GM12878 (cell line): ENCODE measurements at regions not wholly inside any gene's neighbourhood (a gene's known extent, or its start where the extent isn't known, plus 50 kb on each side); places are given as distances from the start of the nearest gene placed in this dataset.

Source experiments
- ATAC-seq: fragments of 200-7000 bp; cut with Tn5 transposase; 3 replicates; pipeline ENCODE4 v1.9.1; 2020; ENCODE audit warnings: mild to moderate bottlenecking, moderate library complexity
- BruUV-seq: library from RNA; stranded (reverse); fragments of 400-500 nt; replicated peaks from 2 replicates; lab custom pipeline; 2021; lab: Mats Ljungman, UMichigan
- CTCF ChIA-PET: fragments of 300-600 bp; sonication (Branson Sonifier 250); formaldehyde crosslinking; extraction: SDS; loops from one replicate; lab custom pipeline; 2021; ENCODE audit warnings: inconsistent platforms; lab: Yijun Ruan, JAX
- POLR2A ChIA-PET: fragments of 350-600 bp; formaldehyde crosslinking; extraction: SDS; loops from one replicate; lab custom pipeline; 2021; ENCODE audit warnings: inconsistent platforms; lab: Charles Lee
- RAD21 ChIA-PET: fragments of 300-600 bp; sonication (Branson Sonifier 250); formaldehyde crosslinking; loops from one replicate; lab custom pipeline; 2023; ENCODE audit warnings: antibody characterized with exemption; ENCODE audit not compliant: unreplicated experiment; lab: Charles Lee
- SMC1A ChIA-PET: fragments of 300-600 bp; sonication (Branson Sonifier 250); formaldehyde crosslinking; loops from one replicate; lab custom pipeline; 2023; ENCODE audit not compliant: unreplicated experiment, uncharacterized antibody; lab: Charles Lee
- DNase-seq: peaks from one replicate; pipeline ENCODE4 v3.0.0-alpha.2; 2011; ENCODE audit warnings: low read depth, low spot score
- FAIRE-seq: peaks from 3 replicates; lab custom pipeline; 2011; peaks lifted over from hg19 to GRCh38; lab: Jason Lieb, UNC
- H2AFZ ChIP-seq: 2 replicates; pipeline ENCODE4 v1.6.0; 2011; ENCODE audit warnings: low read depth, low read length, control low read depth; ENCODE audit not compliant: control insufficient read depth
- H3K27ac ChIP-seq: 2 replicates; pipeline ENCODE4 v1.5.1; 2011; ENCODE audit warnings: control low read depth; ENCODE audit not compliant: control insufficient read depth, insufficient read depth
- H3K27me3 ChIP-seq, 2 experiments: replicated peaks in 1 of 2; 2 replicates each; pipeline versions ENCODE4 v1.6.0 to v1.6.1; 2011; ENCODE audit warnings: low read length in 1 of 2; ENCODE audit not compliant: control insufficient read depth in 2 of 2, insufficient read depth in 2 of 2
- H3K36me3 ChIP-seq, 2 experiments: 2 replicates each; pipeline ENCODE4 v1.5.1; 2011; ENCODE audit warnings: low read length in 1 of 2; ENCODE audit not compliant: control insufficient read depth in 2 of 2, insufficient read depth in 2 of 2
- H3K4me1 ChIP-seq: 2 replicates; pipeline ENCODE4 v1.6.1; 2011; ENCODE audit warnings: mild to moderate bottlenecking, low read length, moderate library complexity, mixed read lengths; ENCODE audit not compliant: control insufficient read depth, insufficient read depth
- H3K4me2 ChIP-seq: 2 replicates; pipeline ENCODE4 v1.6.0; 2011; ENCODE audit warnings: control low read depth; ENCODE audit not compliant: control insufficient read depth, insufficient read depth
- H3K4me3 ChIP-seq: fragments of 200-600 bp; sonication (generic); 2 replicates; pipeline ENCODE4 v1.5.1; 2016
- H3K79me2 ChIP-seq: 2 replicates; pipeline ENCODE4 v1.6.0; 2011; ENCODE audit warnings: low read length; ENCODE audit not compliant: control insufficient read depth, insufficient read depth
- H3K9ac ChIP-seq: 2 replicates; pipeline ENCODE4 v1.8.0; 2011; ENCODE audit warnings: low read length, control low read depth, mixed read lengths; ENCODE audit not compliant: control insufficient read depth, insufficient read depth
- H3K9me3 ChIP-seq: replicated peaks from 3 replicates; pipeline ENCODE4 v1.5.1; 2011; ENCODE audit warnings: mild to moderate bottlenecking, low read length; ENCODE audit not compliant: control insufficient read depth, insufficient read depth
- H4K20me1 ChIP-seq: 2 replicates; pipeline ENCODE4 v1.6.0; 2011; ENCODE audit not compliant: control insufficient read depth, insufficient read depth
- CBX5 ChIP-seq: sonication (generic); IDR thresholded peaks from 2 replicates; pipeline ENCODE4 v1.6.1; 2016; ENCODE audit warnings: low read depth, moderate library complexity, mild to moderate bottlenecking, inconsistent platforms
- CUX1 ChIP-seq: IDR thresholded peaks from 2 replicates; pipeline ENCODE4 v1.6.1; 2012; ENCODE audit warnings: improper control_type of control experiment, low read depth, low read length; ENCODE audit not compliant: insufficient replicate concordance
- IKZF1 ChIP-seq: fragments of 450-650 bp; conservative IDR thresholded peaks from 2 replicates; pipeline ENCODE4 v1.6.1; 2017; ENCODE audit warnings: antibody characterized with exemption, mild to moderate bottlenecking
- IKZF2 ChIP-seq, 2 experiments: fragments of 450-650 bp; IDR thresholded peaks; 2 replicates each; pipeline ENCODE4 v1.6.1; 2017; ENCODE audit warnings: mild to moderate bottlenecking in 2 of 2, moderate library complexity in 2 of 2
- MYB ChIP-seq: fragments of 150-350 bp; IDR thresholded peaks from 2 replicates; pipeline ENCODE4 v1.6.1; 2014; ENCODE audit warnings: mild to moderate bottlenecking, low read depth, low read length, borderline replicate concordance
- NR2F1 ChIP-seq: fragments of 450-650 bp; conservative IDR thresholded peaks from 2 replicates; pipeline ENCODE4 v1.6.1; 2017; ENCODE audit warnings: mild to moderate bottlenecking
- TCF7 ChIP-seq: IDR thresholded peaks from 2 replicates; pipeline ENCODE4 v1.6.1; 2014; ENCODE audit warnings: antibody characterized with exemption, borderline replicate concordance
- WRNIP1 ChIP-seq: IDR thresholded peaks from 2 replicates; pipeline ENCODE4 v1.6.1; 2011; ENCODE audit warnings: low read depth, low read length, improper control_type of control experiment, borderline replicate concordance
- ZBED1 ChIP-seq: IDR thresholded peaks from 2 replicates; pipeline ENCODE4 v1.6.1; 2016; ENCODE audit warnings: borderline replicate concordance
- ZBTB11 ChIP-seq: fragments of 450-650 bp; formaldehyde crosslinking; IDR thresholded peaks from 2 replicates; pipeline ENCODE4 v1.5.0; 2022; ENCODE audit warnings: mild to moderate bottlenecking, missing genetic modification characterization
- ZBTB33 ChIP-seq: fragments of 450-650 bp; IDR thresholded peaks from 2 replicates; pipeline ENCODE4 v1.6.1; 2017; ENCODE audit warnings: mild to moderate bottlenecking
- ZNF24 ChIP-seq: fragments of 450-650 bp; IDR thresholded peaks from 2 replicates; pipeline ENCODE4 v1.6.1; 2017; ENCODE audit warnings: antibody characterized with exemption, mild to moderate bottlenecking
- WGBS: methylation state at CpG from one replicate; pipeline ENCODE4 v1.1.6; 2016; ENCODE audit warnings: low lambda C conversion rate; ENCODE audit not compliant: insufficient replicate concordance, insufficient coverage; ENCODE audit errors: missing lambda C conversion rate; 5-methylcytosine and 5-hydroxymethylcytosine counted together
- in situ Hi-C: fragments of 300-500 bp; cut with MboI; formaldehyde crosslinking; loops from 9 replicates; pipeline ENCODE4 v1.14.3; 2018; ENCODE audit warnings: mixed read lengths
- intact Hi-C: fragments of 100-400 bp; cut with micrococcal nuclease; formaldehyde crosslinking; loops from one replicate; pipeline ENCODE4 v1.14.2; 2022; ENCODE audit not compliant: unreplicated experiment

- Histone ChIP-seq H3K36me3 (no peaks in the 10 kb centered on the region), H2AFZ (no peak overlapping the region), H3K4me3 (no peak overlapping the region), H3K27me3 (no peaks in the 10 kb centered on the region), H3K4me2 (no peak overlapping the region), H3K9ac (no peak overlapping the region), H3K4me1 (peaks cover 11% of the 10 kb centered on the region), H3K27ac (no peak overlapping the region), H3K9me3 (no peaks in the 10 kb centered on the region), H4K20me1 (no peaks in the 10 kb centered on the region), H3K79me2 (no peaks in the 10 kb centered on the region)
- ChIA-PET RAD21 (interaction anchor here (1.2 kb wide), 1 partner anchor 516 kb away, joined by 3 read pairs; no protein-coding TSS in a partner anchor), POLR2A (no interaction called here), CTCF (interaction anchor here (0.7 to 1.8 kb wide), 4 partner anchors 14 to 545 kb away, joined by 3 to 5 read pairs (median 3); no protein-coding TSS in a partner anchor), SMC1A (interaction anchor here (0.7 to 1.0 kb wide), 4 partner anchors 58 to 395 kb away, joined by 3 to 5 read pairs (median 3); partner anchors contain the start of gene EDN1)
- ATAC-seq (no peak), DNase-seq (no peak), FAIRE-seq (no peak)
- no peak for TF ChIP-seq TCF7
- no peak for TF ChIP-seq ZNF24
- no peak for TF ChIP-seq IKZF1
- TF ChIP-seq IKZF2 (IDR thresholded peaks at IDR 0.05), result no peak
- no peak for TF ChIP-seq NR2F1
- no peak for TF ChIP-seq WRNIP1
- no peak for TF ChIP-seq ZBTB33
- no peak for TF ChIP-seq ZBTB11
- TF ChIP-seq CUX1, result no peak
- TF ChIP-seq CBX5, result no peak
- TF ChIP-seq MYB, result no peak
- TF ChIP-seq ZBED1, result no peak
- in situ Hi-C loops, result no loop called here
- 53% methylated on average over 13 of the region's 13 CpGs for WGBS
- BruUV-seq, result no TSS peak
- intact Hi-C loops, result no loop called here
These were observed 61.6 kb upstream of the EDN1 start for GRCh38 chr6:12228447-12229146.
